Hepatocyte (in vitro differentiated cells): ENCODE measurements at regions not wholly inside any gene's neighbourhood (a gene's known extent, or its start where the extent isn't known, plus 50 kb on each side); places are given as distances from the start of the nearest gene placed in this dataset.

Experiments used
- CTCF ChIP-seq: fragments of 200-600 bp; sonication (generic); IDR thresholded peaks from 2 replicates; pipeline ENCODE4 v1.5.1; 2016; ENCODE audit warnings: antibody characterized with exemption, mild to moderate bottlenecking; ENCODE audit not compliant: poor library complexity
- EZH2 ChIP-seq: fragments of 200-600 bp; sonication (generic); IDR thresholded peaks from 2 replicates; pipeline ENCODE4 v1.6.1; 2016; ENCODE audit warnings: antibody characterized with exemption, mild to moderate bottlenecking, borderline replicate concordance
- EZH2phosphoT487 ChIP-seq: fragments of 200-600 bp; sonication (generic); IDR thresholded peaks from one replicate; pipeline ENCODE4 v1.6.1; 2018; ENCODE audit warnings: antibody characterized with exemption, mild to moderate bottlenecking, low read depth, moderate library complexity; ENCODE audit not compliant: unreplicated experiment, severe bottlenecking

GRCh38 chr6:18039481-18039880 is 52.0 kb upstream of the KIF13A start:
- no peak for TF ChIP-seq CTCF
- TF ChIP-seq EZH2: no peak
- no peak for TF ChIP-seq EZH2phosphoT487
